ENCODE measurements at regions not wholly inside any gene's neighbourhood (a gene's known extent, or its start where the extent isn't known, plus 50 kb on each side); places are given as distances from the start of the nearest gene placed in this dataset.

- Mint-ChIP-seq H3K4me1 (ENCODE audit: low read depth, unreplicated experiment) (peaks cover 5% of the 10 kb centered on the region), H3K27ac (ENCODE audit: unreplicated experiment) (no peak overlapping the region), H3K9me3 (ENCODE audit: unreplicated experiment) (no peaks in the 10 kb centered on the region), H3K4me3 (ENCODE audit: unreplicated experiment) (no peak overlapping the region), H3K27me3 (ENCODE audit: low read depth, unreplicated experiment) (no peaks in the 10 kb centered on the region), H3K36me3 (ENCODE audit: low read depth, unreplicated experiment) (no peaks in the 10 kb centered on the region)
- H3K4me3 ChIP-seq (ENCODE audit: insufficient read depth, low read depth, low read length), result no peak overlapping the region
- H3K9ac ChIP-seq (ENCODE audit: low read length), result no peak overlapping the region
- no peaks in the 10 kb centered on the region for H3K9me3 ChIP-seq (ENCODE audit: insufficient read depth, low read depth, low read length)
- H3K27ac ChIP-seq (ENCODE audit: low read depth, low read length), result no peak overlapping the region
- H3K79me2 ChIP-seq (ENCODE audit: insufficient read depth, low read length), result no peaks in the 10 kb centered on the region
- no peak overlapping the region for H2AFZ ChIP-seq (ENCODE audit: low read depth, low read length)
- no peaks in the 10 kb centered on the region for H3K27me3 ChIP-seq (ENCODE audit: insufficient read depth, low read length)
- no peaks in the 10 kb centered on the region for H4K20me1 ChIP-seq (ENCODE audit: insufficient read depth, low read length)
- H3K4me2 ChIP-seq (ENCODE audit: low read length), result no peak overlapping the region
- TF ChIP-seq, protein P1, sequence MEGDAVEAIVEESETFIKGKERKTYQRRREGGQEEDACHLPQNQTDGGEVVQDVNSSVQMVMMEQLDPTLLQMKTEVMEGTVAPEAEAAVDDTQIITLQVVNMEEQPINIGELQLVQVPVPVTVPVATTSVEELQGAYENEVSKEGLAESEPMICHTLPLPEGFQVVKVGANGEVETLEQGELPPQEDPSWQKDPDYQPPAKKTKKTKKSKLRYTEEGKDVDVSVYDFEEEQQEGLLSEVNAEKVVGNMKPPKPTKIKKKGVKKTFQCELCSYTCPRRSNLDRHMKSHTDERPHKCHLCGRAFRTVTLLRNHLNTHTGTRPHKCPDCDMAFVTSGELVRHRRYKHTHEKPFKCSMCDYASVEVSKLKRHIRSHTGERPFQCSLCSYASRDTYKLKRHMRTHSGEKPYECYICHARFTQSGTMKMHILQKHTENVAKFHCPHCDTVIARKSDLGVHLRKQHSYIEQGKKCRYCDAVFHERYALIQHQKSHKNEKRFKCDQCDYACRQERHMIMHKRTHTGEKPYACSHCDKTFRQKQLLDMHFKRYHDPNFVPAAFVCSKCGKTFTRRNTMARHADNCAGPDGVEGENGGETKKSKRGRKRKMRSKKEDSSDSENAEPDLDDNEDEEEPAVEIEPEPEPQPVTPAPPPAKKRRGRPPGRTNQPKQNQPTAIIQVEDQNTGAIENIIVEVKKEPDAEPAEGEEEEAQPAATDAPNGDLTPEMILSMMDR (IDR thresholded peaks at IDR 0.05; ENCODE audit: insufficient read depth, low read depth, low read length), result no peak
- TF ChIP-seq EZH2 (IDR thresholded peaks at IDR 0.05; ENCODE audit: insufficient read depth, low read length), result no peak
- FAIRE-seq, result no peak
- H3K36me3 ChIP-seq (ENCODE audit: insufficient read depth, low read length), result no peaks in the 10 kb centered on the region
- no peaks in the 10 kb centered on the region for H3K4me1 ChIP-seq (ENCODE audit: insufficient read depth, low read length)
- DNase-seq (ENCODE audit: low read depth), result no peak
Observed at GRCh38 chr2:49837561-49838293, 683.4 kb upstream of the FSHR start.

- Histone ChIP-seq H3K27ac (ENCODE audit: low read depth, low read length) (no peak overlapping the region), H3K79me2 (ENCODE audit: insufficient read depth, low read length) (no peaks in the 10 kb centered on the region), H4K20me1 (ENCODE audit: insufficient read depth, low read length) (no peaks in the 10 kb centered on the region), H3K9ac (ENCODE audit: low read length) (no peak overlapping the region), H3K9me3 (ENCODE audit: insufficient read depth, low read depth, low read length) (no peaks in the 10 kb centered on the region), H2AFZ (ENCODE audit: low read depth, low read length) (no peak overlapping the region), H3K27me3 (ENCODE audit: insufficient read depth, low read length) (no peaks in the 10 kb centered on the region), H3K4me2 (ENCODE audit: low read length) (no peak overlapping the region), H3K36me3 (ENCODE audit: insufficient read depth, low read length) (no peaks in the 10 kb centered on the region), H3K4me1 (ENCODE audit: insufficient read depth, low read length) (no peaks in the 10 kb centered on the region), H3K4me3 (ENCODE audit: insufficient read depth, low read depth, low read length) (no peak overlapping the region)
- Mint-ChIP-seq H3K9me3 (ENCODE audit: unreplicated experiment) (peaks cover 1% of the 10 kb centered on the region), H3K4me1 (ENCODE audit: low read depth, unreplicated experiment) (peaks cover 10% of the 10 kb centered on the region), H3K4me3 (ENCODE audit: unreplicated experiment) (no peak overlapping the region), H3K36me3 (ENCODE audit: low read depth, unreplicated experiment) (no peaks in the 10 kb centered on the region), H3K27me3 (ENCODE audit: low read depth, unreplicated experiment) (no peaks in the 10 kb centered on the region), H3K27ac (ENCODE audit: unreplicated experiment) (no peak overlapping the region)
- FAIRE-seq (no peak), DNase-seq (ENCODE audit: low read depth) (no peak)
- TF ChIP-seq EZH2 (IDR thresholded peaks at IDR 0.05; ENCODE audit: insufficient read depth, low read length), result no peak
Observed at GRCh38 chr2:49836017-49836416, 681.7 kb upstream of the FSHR start.

DNA sequence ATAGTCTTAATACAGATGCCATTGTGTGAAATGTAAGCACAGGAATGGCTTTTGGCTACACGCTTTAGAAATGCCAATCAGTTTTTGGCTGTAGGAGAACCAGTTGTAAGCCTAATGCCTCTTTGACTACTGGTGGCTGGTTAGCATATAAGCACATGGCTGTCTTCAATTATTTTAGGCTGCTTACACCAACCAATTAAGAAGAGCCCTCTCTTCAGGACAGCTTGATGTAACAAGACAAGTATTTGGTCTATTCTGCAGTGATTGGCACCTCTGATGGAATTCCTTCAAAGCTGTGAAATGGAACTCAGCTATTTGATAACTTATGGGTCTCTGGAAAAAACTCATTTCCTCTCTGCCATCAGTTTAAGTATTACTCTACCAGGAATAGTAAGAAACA lies 680.1 kb upstream of the FSHR start:
- no peak overlapping the region for H3K4me2 ChIP-seq (ENCODE audit: low read length)
- H3K36me3 Mint-ChIP-seq (ENCODE audit: low read depth, unreplicated experiment), result no peaks in the 10 kb centered on the region
- H3K4me3 ChIP-seq (ENCODE audit: insufficient read depth, low read depth, low read length), result no peak overlapping the region
- no peak overlapping the region for H3K27ac Mint-ChIP-seq (ENCODE audit: unreplicated experiment)
- H3K4me3 Mint-ChIP-seq (ENCODE audit: unreplicated experiment), result no peak overlapping the region
- no peaks in the 10 kb centered on the region for H3K27me3 ChIP-seq (ENCODE audit: insufficient read depth, low read length)
- H3K9me3 ChIP-seq (ENCODE audit: insufficient read depth, low read depth, low read length), result no peaks in the 10 kb centered on the region
- no peak for TF ChIP-seq EZH2 (IDR thresholded peaks at IDR 0.05; ENCODE audit: insufficient read depth, low read length)
- TF ChIP-seq, protein P1 (IDR thresholded peaks at IDR 0.05; ENCODE audit: insufficient read depth, low read depth, low read length), result no peak
- H3K9ac ChIP-seq (ENCODE audit: low read length), result no peak overlapping the region
- DNase-seq (ENCODE audit: low read depth), result no peak
- no peaks in the 10 kb centered on the region for H3K36me3 ChIP-seq (ENCODE audit: insufficient read depth, low read length)
- no peaks in the 10 kb centered on the region for H3K79me2 ChIP-seq (ENCODE audit: insufficient read depth, low read length)
- no peaks in the 10 kb centered on the region for H4K20me1 ChIP-seq (ENCODE audit: insufficient read depth, low read length)
- peaks cover 10% of the 10 kb centered on the region for H3K4me1 Mint-ChIP-seq (ENCODE audit: low read depth, unreplicated experiment)
- H3K9me3 Mint-ChIP-seq (ENCODE audit: unreplicated experiment), result peaks cover 1% of the 10 kb centered on the region
- no peak for FAIRE-seq
- no peaks in the 10 kb centered on the region for H3K27me3 Mint-ChIP-seq (ENCODE audit: low read depth, unreplicated experiment)
- H3K27ac ChIP-seq (ENCODE audit: low read depth, low read length), result no peak overlapping the region
- H2AFZ ChIP-seq (ENCODE audit: low read depth, low read length), result no peak overlapping the region
- H3K4me1 ChIP-seq (ENCODE audit: insufficient read depth, low read length), result no peaks in the 10 kb centered on the region
